HG02852 (cell line): ENCODE measurements at regions not wholly inside any gene's neighbourhood (a gene's known extent, or its start where the extent isn't known, plus 50 kb on each side); places are given as distances from the start of the nearest gene placed in this dataset.
"Not testable (repeated sequence)": the region's sequence is repeated elsewhere in the genome, so short reads cannot be mapped to it uniquely, and the experiment has no call there.

ENCODE experiments used
- ATAC-seq: cut with Tn5 transposase; IDR thresholded peaks from one replicate; pipeline ENCODE4 v1.9.1; 2021; ENCODE audit warnings: mild to moderate bottlenecking, moderate library complexity; ENCODE audit not compliant: unreplicated experiment

DNA sequence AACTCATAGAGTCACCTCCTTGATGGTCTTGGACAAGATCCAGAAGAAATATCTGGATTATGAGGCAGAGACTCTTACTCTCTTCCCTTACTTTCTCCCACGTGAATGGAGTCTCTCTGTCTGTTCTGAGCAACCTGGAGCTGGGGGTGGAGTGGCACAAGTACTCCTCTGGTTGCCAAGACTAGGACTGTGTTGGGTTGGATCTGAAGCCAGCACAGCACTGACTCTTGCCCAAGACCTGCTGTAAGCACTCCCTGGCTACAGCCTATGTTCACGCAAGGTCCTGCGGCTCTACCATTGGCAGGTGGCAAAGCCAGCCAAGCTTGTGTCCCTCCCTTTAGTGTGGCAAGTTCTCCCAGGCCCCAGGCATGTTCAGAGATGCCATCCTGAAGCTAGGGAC lies 488.2 kb upstream of the NRG3 start:
- ATAC-seq, result no peak

- no peak for ATAC-seq
Measured at GRCh38 chr10:81403451-81403850, 471.5 kb upstream of the NRG3 start.

DNA sequence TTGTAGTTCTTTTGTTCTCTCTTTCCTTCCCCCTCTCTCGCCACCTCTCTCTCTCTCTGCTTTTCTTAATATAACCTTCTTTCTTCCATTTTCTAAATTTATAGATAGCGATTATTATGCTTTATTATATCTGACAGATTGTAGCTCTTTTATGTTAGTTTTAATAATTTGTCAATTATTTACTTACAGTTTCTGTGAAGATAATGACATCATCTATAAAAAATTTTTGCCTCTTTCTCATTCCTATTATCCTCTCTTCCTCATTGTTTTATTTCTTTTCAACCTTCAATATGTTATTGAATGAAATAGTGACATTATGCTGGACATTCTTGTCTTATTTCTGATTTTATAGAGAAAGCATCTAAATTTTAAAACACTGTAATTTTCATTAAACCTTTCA lies 469.6 kb upstream of the NRG3 start:
- ATAC-seq, result no peak

- ATAC-seq, result no peak
Measured at GRCh38 chr10:81414038-81414437, 461.0 kb upstream of the NRG3 start.

DNA sequence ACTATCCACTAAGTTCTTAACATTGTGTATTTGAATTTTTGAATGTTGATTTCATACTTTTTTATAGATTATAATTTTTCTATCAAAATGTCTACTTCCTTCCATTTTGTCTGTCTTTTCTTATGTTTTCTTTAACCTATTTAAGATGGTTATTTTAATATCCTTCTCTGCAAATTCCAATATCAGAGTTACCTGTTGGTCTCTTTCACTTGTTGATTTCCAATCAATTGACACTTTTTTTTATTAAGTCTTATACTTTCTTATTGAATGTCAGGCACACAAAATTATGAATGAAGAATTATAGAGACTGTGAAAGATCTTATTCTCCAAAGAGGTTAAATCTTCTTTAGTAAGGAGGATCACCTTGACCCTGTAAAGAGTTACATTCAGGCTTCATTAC lies 448.3 kb upstream of the NRG3 start:
- no peak for ATAC-seq

GRCh38 chr10:81428456-81429134 lies 446.4 kb upstream of the NRG3 start:
- no peak for ATAC-seq

DNA sequence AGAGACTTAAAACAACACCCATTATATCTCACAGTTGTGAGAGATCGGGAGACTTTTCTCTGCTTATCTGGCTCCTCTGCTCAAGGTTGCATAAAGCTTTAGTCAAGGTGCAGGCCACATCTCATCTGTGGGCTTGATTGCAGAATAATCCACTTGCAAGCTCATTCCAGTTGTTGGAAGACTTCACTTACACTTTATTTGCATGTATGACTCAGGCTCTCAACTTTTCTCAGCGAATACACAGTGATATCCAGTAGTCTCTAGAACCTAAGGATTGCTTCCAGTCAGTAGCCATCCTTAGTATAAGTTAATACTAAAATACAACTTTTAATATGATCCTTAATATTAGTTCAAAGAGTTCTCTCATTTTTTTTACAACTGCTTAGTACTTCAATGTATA lies 435.5 kb upstream of the NRG3 start:
- no peak for ATAC-seq

- not testable (repeated sequence) for ATAC-seq
Measured at GRCh38 chr10:81441624-81442023, 433.4 kb upstream of the NRG3 start.

DNA sequence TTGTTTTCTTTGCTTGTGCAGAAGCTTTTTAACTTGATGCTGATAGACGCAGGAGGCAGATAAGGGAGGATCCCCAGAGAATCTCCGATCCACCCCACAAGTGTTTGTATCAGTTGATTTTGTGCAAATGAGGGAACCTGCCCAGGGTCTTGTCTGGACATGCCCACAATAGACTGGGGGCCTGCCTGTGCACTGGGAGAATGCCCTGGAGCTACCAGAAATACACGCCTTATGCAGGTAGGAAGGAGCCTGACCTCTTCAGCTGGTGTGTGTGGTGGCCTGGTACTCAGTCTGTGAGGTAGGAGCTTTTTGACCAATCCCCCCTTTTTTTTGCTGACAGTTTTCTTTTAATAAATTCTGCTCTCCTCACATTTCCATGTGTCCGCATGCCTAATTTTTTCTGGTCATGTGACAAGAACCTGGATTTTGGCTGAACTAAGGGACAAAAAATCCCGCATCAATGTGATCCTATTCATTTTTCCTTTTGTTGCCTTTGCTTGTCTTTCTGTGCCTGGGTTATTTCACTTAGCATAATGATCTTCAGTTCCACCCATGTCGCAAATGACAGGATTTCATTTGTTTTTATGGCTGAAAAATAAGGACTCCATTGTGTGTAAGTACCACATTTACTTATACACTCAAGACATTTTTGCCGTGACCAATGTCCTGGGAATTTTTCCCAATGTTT lies 430.6 kb upstream of the NRG3 start:
- no peak for ATAC-seq

GRCh38 chr10:81450651-81451050 lies 424.3 kb upstream of the NRG3 start:
- no peak for ATAC-seq

DNA sequence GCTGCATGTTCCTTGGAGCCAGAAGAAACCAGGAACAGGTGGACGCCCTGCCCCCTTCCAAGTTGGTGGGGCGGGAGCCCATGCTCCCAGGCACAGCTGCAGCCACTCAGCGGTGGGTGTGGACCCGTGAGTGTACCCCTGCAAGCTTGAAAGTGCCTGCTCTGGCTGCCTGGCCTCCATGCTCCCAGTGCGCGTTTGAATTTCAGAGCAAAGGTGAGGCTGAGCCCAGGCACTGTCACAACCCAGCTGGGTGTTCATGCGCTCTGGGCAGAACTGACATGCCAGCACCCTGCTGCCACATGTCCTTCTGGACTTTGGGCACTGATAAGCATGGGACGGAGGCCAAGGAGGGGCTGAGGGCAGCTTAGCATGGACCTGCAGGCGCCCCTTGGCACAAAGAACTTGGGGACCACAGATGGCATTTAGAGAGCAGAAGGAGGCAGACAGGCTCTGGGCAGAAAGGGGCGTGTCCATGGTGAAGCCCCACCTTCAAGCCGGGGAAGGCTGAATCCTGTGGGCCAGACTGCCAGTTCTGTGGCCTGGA lies 402.0 kb upstream of the NRG3 start:
- no peak for ATAC-seq

DNA sequence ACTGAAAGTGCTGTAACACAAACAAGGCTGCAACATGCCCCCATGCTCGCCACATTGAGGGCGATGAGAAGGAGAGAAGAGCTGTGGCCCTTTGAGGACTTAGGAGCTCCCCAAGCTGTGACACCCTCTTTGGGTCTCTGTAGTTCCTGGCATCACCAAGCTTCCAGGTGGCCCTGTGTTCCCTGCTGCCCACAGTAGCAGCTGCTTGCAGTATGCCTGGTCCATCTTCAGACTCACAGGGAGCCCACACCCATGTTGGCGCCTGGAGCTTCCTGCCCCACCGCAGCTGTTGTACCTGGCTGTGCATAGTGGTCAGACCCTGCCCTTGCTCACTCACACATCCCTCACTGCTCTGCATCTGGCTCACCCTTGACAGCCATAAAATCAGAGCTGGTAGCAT lies 401.2 kb upstream of the NRG3 start:
- no peak for ATAC-seq

DNA sequence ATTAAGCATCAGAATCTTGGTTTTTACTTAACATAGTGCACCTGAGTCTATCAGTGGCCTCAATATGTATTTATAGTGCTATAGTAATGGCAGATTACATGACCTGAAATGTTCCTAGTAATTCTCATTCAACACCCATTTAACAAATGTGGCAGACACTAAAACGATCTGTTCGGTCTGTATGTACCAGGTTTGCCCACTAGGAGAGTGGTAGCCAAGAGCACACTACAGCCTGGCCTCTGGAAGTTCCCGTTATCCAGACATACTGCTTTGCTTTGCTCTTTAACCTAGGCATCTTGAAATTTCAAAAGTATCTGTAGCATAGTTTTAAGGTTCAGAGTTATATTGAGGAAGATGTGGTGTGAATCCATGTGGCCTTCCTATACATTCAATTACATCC lies 395.7 kb upstream of the NRG3 start:
- ATAC-seq, result no peak

- ATAC-seq, result no peak
Measured at GRCh38 chr10:81496626-81497025, 378.4 kb upstream of the NRG3 start.

GRCh38 chr10:81498011-81498551 lies 376.9 kb upstream of the NRG3 start:
- no peak for ATAC-seq

DNA sequence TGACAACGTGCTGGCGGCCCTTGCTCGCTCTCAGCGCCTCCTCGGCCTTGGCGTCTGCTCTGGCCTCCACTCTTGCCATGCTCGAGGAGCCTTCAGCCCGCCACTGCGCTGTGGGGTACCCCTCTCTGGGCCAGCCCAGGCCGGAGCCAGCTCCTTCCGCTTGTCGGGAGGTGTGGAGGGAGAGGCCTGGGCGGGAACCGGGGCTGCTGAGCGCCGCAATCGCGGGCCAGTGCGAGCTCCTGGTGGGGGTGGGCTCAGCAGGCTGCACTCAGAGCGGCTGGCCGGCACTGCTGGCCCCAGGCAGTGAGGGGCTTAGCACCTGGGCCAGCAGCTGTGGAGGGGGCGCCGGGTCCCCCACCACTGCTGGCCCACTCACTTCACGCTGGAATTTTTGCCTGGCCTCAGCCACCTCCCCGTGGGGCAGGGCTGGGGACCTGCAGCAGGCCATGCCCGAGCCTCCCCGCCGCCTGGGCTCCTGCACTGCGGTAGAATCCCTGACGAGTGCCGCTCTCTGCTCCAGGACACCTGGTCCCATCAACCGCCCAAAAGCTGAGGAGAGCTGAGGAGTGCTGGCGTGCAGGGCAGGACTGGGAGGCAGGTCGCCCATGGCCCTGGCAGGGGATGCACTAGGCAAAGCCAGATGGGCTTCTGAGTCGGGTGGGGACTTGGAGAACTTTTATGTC lies 372.2 kb upstream of the NRG3 start:
- no peak for ATAC-seq

DNA sequence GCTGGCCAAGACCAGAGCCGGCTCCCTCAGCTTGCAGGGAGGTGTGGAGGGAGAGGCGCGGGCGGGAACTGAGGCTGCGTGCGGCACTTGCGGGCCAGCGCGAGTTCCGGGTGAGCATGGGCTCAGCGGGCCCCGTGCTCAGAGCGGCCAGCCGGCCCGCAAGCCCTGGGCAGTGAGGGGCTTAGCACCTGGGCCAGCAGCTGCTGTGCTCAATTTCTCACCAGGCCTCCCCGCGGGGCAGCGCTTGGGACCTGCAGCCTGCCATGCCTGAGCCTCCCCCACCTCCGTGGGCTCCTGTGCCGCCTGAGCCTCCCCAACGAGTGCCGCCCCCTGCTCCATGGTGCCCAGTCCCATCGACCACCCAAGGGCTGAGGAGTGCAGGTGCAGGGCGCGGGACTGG lies 369.2 kb upstream of the NRG3 start:
- not testable (repeated sequence) for ATAC-seq

DNA sequence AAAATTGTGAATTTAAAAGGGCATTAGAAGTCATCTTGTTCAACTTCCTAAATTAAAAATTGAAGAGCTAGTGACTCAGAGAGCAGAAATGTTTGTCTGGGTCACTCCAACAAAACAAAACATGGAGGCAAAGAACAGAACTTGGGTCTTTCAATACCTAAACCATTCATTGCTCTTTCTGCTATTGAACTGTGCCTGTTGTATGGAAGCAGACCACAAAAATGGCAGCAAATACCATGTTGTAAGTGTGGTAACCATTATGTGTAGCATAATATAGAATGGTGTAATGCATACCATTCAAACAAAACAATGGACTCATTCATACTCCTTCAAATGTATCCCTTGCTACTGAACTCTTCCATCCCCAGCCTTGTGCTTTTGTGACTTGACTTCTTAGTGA lies 360.2 kb upstream of the NRG3 start:
- ATAC-seq, result no peak

- ATAC-seq, result no peak
Measured at GRCh38 chr10:81520688-81521087, 354.3 kb upstream of the NRG3 start.

DNA sequence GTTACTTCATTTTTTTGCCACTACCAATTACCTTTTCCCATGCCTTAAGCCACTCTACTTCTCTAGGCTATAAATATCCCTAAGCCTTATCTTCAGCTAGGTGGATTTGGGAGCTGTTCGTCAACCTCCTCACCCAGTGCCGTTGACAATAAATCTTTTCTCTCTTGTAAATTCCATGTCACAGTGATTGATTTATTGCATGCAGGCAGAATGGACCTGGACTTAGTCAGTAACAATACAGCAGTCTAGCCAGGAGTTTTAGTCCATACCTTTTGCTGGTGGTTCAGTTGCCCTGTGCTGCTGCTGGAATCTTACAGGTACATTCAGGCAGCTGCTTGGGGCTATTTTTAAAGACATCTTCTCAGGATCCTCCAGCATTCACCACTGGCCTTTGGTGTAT lies 350.5 kb upstream of the NRG3 start:
- ATAC-seq, result no peak

DNA sequence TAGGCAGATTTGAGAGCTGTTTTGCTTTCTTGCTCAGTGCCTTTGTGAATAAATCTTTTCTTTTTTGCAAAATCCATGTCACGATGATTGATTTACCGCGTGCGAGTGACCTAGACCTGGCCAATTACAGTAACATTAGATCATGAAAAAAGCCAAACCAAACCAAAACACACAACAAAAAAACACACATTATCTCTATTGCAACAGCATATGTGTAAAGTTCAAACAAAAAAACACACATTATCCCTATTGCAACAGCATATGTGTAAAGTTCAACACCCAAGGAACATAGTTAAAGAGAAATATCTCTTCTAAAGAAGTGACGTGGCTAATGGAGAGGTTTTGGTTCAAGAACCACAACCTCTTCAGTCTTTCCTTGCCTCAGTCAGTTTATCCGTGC lies 342.6 kb upstream of the NRG3 start:
- ATAC-seq, result no peak

DNA sequence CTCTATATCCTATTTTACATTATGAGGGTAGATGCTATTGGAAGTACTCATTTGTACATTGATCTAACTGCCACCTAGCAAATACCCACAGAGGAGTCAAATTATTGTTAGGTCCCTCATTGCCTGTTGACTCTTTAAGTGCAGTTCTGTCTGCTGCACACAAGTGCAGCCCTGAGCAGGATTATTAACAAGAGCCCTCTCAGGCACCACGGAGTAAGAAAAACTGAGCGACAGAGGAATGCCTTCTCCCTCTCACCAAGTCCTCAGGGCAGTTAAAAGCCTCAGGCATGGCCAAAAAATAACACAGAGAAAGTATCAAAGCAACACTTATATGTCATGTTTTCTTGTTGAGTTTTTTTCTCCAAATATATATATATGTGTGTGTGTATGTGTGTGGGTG lies 340.0 kb upstream of the NRG3 start:
- ATAC-seq, result no peak
